ENCODE measurements at regions not wholly inside any gene's neighbourhood (a gene's known extent, or its start where the extent isn't known, plus 50 kb on each side); places are given as distances from the start of the nearest gene placed in this dataset.

DNA sequence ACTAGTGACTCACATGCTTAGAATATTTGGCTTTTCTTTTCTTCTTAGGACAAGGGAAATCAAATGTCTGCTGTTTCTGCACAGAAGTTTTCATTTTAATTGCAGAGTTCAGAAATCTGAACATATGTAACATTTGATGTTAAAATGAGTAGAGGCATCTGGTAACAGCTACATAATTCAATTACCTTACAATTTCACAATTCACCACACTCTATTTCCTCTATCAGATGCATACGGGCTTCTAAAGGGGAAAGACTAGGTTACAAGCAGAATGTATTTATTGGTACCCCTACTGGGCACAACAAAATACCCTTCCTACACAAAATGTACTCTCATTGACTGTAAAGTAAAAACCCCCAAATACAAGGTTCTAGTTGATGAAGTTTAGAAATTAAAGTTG is 176.0 kb downstream of the SOX2 start:
- no peak overlapping the region for H2AFZ ChIP-seq (ENCODE audit: low read depth, low read length)
- H3K9me3 ChIP-seq (replicated peaks; ENCODE audit: control insufficient read depth, insufficient read depth, low read length) = no peaks in the 10 kb centered on the region
- H3K27ac ChIP-seq (ENCODE audit: insufficient read depth, low read depth, low read length) = no peak overlapping the region
- H3K36me3 ChIP-seq (ENCODE audit: control insufficient read depth in 2 of 2, extremely low read depth in 1 of 2, insufficient read depth in 2 of 2, low read length in 2 of 2) = no peaks in the 10 kb centered on the region
- dilution Hi-C loops (cut with MboI; ENCODE audit: extremely low pct_ligation_motif_present, low sequenced_read_pairs) = no loop called here
- no peak overlapping the region for H3K4me2 ChIP-seq (ENCODE audit: insufficient read depth, low read length)
- H4K20me1 ChIP-seq (replicated peaks; ENCODE audit: control insufficient read depth, extremely low read depth, insufficient read depth, low read length) = no peaks in the 10 kb centered on the region
- POLR2A ChIA-PET = no interaction called here
- H3K9ac ChIP-seq (replicated peaks; ENCODE audit: extremely low read depth, insufficient read depth, low read length) = no peak overlapping the region
- no peaks in the 10 kb centered on the region for H3K4me1 ChIP-seq (ENCODE audit: control insufficient read depth, extremely low read depth, insufficient read depth, low read length)
- no TSS peak for BruUV-seq (replicated peaks)
- CTCF ChIA-PET = no interaction called here
- no peaks in the 10 kb centered on the region for H3K79me2 ChIP-seq (ENCODE audit: control insufficient read depth, insufficient read depth, low read length)
- H3K9me1 ChIP-seq (replicated peaks; ENCODE audit: control insufficient read depth, extremely low read depth, insufficient read depth, low read length) = no peaks in the 10 kb centered on the region
- H3K4me3 ChIP-seq (replicated peaks in 1 of 3; ENCODE audit: insufficient read depth in 1 of 3, low read depth in 1 of 3, low read length in 3 of 3) = no peak overlapping the region
- H3K27me3 ChIP-seq (ENCODE audit: control insufficient read depth in 2 of 2, insufficient read depth in 2 of 2, low read length in 2 of 2) = no peaks in the 10 kb centered on the region
- FAIRE-seq = no peak
- TF ChIP-seq, protein P1, sequence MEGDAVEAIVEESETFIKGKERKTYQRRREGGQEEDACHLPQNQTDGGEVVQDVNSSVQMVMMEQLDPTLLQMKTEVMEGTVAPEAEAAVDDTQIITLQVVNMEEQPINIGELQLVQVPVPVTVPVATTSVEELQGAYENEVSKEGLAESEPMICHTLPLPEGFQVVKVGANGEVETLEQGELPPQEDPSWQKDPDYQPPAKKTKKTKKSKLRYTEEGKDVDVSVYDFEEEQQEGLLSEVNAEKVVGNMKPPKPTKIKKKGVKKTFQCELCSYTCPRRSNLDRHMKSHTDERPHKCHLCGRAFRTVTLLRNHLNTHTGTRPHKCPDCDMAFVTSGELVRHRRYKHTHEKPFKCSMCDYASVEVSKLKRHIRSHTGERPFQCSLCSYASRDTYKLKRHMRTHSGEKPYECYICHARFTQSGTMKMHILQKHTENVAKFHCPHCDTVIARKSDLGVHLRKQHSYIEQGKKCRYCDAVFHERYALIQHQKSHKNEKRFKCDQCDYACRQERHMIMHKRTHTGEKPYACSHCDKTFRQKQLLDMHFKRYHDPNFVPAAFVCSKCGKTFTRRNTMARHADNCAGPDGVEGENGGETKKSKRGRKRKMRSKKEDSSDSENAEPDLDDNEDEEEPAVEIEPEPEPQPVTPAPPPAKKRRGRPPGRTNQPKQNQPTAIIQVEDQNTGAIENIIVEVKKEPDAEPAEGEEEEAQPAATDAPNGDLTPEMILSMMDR (IDR thresholded peaks at IDR 0.05; ENCODE audit: extremely low read depth in 1 of 2, insufficient read depth in 1 of 2, low read depth in 1 of 2, low read length in 2 of 2) = no peak
- TF ChIP-seq JUN (IDR thresholded peaks at IDR 0.05; ENCODE audit: borderline replicate concordance, insufficient read depth, insufficient read length, low read depth) (no peak), GATA2 (IDR thresholded peaks at IDR 0.05; ENCODE audit: insufficient read depth, insufficient read length, low read depth, low read length) (no peak), POLR2AphosphoS5 (IDR thresholded peaks at IDR 0.05; ENCODE audit: insufficient read depth, low read depth, low read length) (no peak), EZH2 (IDR thresholded peaks at IDR 0.05; ENCODE audit: borderline replicate concordance, low read depth, low read length, severe bottlenecking) (no peak), MYC (IDR thresholded peaks at IDR 0.05; ENCODE audit: low read depth, low read length) (no peak), POLR2A (IDR thresholded peaks at IDR 0.05; ENCODE audit: low read depth, low read length) (no peak), MAX (IDR thresholded peaks at IDR 0.05; ENCODE audit: insufficient read depth, insufficient read length) (no peak), FOS (IDR thresholded peaks at IDR 0.05; ENCODE audit: borderline replicate concordance, insufficient read depth, low read length) (no peak)
- intact Hi-C loops (cut with micrococcal nuclease) = no loop called here
- no peak for DNase-seq (ENCODE audit: low read depth, low spot score)
